HCT116 (cell line): ENCODE measurements at regions not wholly inside any gene's neighbourhood (a gene's known extent, or its start where the extent isn't known, plus 50 kb on each side); places are given as distances from the start of the nearest gene placed in this dataset.
"Not testable (repeated sequence)": the region's sequence is repeated elsewhere in the genome, so short reads cannot be mapped to it uniquely, and the experiment has no call there.

Experiments used
- ATAC-seq: fragments of 200-7000 bp; cut with Tn5 transposase; 2 replicates; pipeline ENCODE4 v1.9.1; 2020; ENCODE audit warnings: mild to moderate bottlenecking, moderate library complexity
- BruUV-seq: library from RNA; stranded (reverse); fragments of 400-500 nt; replicated peaks from 2 replicates; lab custom pipeline; 2021; lab: Mats Ljungman, UMichigan
- CTCF ChIA-PET: fragments of 300-600 bp; sonication (Branson Sonifier 250); formaldehyde crosslinking; loops from one replicate; lab custom pipeline; 2021; ENCODE audit warnings: antibody characterized with exemption; lab: Charles Lee
- POLR2A ChIA-PET: fragments of 300-600, 350-600 bp; sonication (Branson Sonifier 250); formaldehyde crosslinking; loops from one replicate; lab custom pipeline; 2021; ENCODE audit warnings: antibody characterized with exemption; lab: Charles Lee
- RAD21 ChIA-PET, 2 experiments: fragments of 300-600 bp; sonication (Branson Sonifier 250); formaldehyde crosslinking; loops; one replicate each; lab custom pipeline; 2023; ENCODE audit warnings: low total read pairs in 2 of 2; ENCODE audit not compliant: uncharacterized antibody in 2 of 2, unreplicated experiment in 2 of 2, low non-redundant PET in 1 of 2; lab: Charles Lee
- DNase-seq: peaks from one replicate; pipeline ENCODE4 v3.0.0-alpha.2; 2010; ENCODE audit warnings: low read depth, low spot score
- H2AFZ ChIP-seq: fragments of 200-600 bp; shearing (Covaris generic), sonication (generic); 2 replicates; pipeline ENCODE4 v1.6.1; 2017; ENCODE audit warnings: low read depth, mixed run types, mixed read lengths, antibody characterized with exemption, low read length; ENCODE audit not compliant: poor library complexity, severe bottlenecking
- H3K27ac ChIP-seq: 2 replicates; pipeline ENCODE4 v1.5.1; 2012; ENCODE audit warnings: low read depth, low read length
- H3K27me3 ChIP-seq: fragments of 200-600 bp; sonication (generic); 2 replicates; pipeline ENCODE4 v1.6.1; 2016; ENCODE audit warnings: mixed run types, low read length, mixed read lengths; ENCODE audit not compliant: insufficient read depth
- H3K36me3 ChIP-seq, 2 experiments: fragments of 200-500 bp in 1 of 2; fragments of 200-600 bp in 1 of 2; sonication (Bioruptor generic) in 1 of 2; sonication (generic) in 1 of 2; 2 replicates each; pipeline versions ENCODE4 v1.5.1 to v1.6.1; 2014 to 2016; ENCODE audit warnings: low read length in 2 of 2, inconsistent platforms in 1 of 2, mixed read lengths in 1 of 2, mixed run types in 1 of 2; ENCODE audit not compliant: insufficient read depth in 2 of 2, control insufficient read depth in 1 of 2
- H3K4me1 ChIP-seq, 2 experiments: fragments of 200-600 bp in 1 of 2; sonication (generic) in 1 of 2; 2 replicates each; pipeline versions ENCODE4 v1.5.1 to v1.6.1; 2012 to 2017; ENCODE audit warnings: low read length in 2 of 2, inconsistent platforms in 1 of 2, mild to moderate bottlenecking in 1 of 2, mixed read lengths in 1 of 2, mixed run types in 1 of 2, moderate library complexity in 1 of 2; ENCODE audit not compliant: insufficient read depth in 2 of 2, control insufficient read depth in 1 of 2
- H3K4me2 ChIP-seq: fragments of 200-600 bp; sonication (generic); 2 replicates; pipeline ENCODE4 v1.6.1; 2017; ENCODE audit warnings: mixed run types, low read length, mixed read lengths
- H3K4me3 ChIP-seq, 2 experiments: fragments of 200-600 bp in 1 of 2; sonication (generic) in 1 of 2; replicated peaks in 1 of 2; 2 replicates each; pipeline ENCODE4 v1.5.1; 2011 to 2016; ENCODE audit warnings: low read length in 2 of 2, control low read depth in 1 of 2, low read depth in 1 of 2, mild to moderate bottlenecking in 1 of 2, mixed read lengths in 1 of 2, mixed run types in 1 of 2
- H3K79me2 ChIP-seq: fragments of 200-600 bp; sonication (generic); 2 replicates; pipeline ENCODE4 v1.6.1; 2017; ENCODE audit warnings: mild to moderate bottlenecking, mixed run types, low read length, moderate library complexity, mixed read lengths; ENCODE audit not compliant: insufficient read depth
- H3K9ac ChIP-seq: fragments of 200-600 bp; sonication (generic); 2 replicates; pipeline ENCODE4 v1.6.1; 2016; ENCODE audit warnings: low read length, mixed read lengths
- H3K9me2 ChIP-seq: fragments of 200-600 bp; sonication (generic), shearing (Covaris generic); 2 replicates; pipeline ENCODE4 v1.6.1; 2017; ENCODE audit warnings: mixed run types, mild to moderate bottlenecking, moderate library complexity; ENCODE audit not compliant: insufficient read depth
- H3K9me3 ChIP-seq, 2 experiments: fragments of 200-500 bp in 1 of 2; fragments of 200-600 bp in 1 of 2; sonication (Bioruptor generic) in 1 of 2; sonication (generic) in 1 of 2; 2 replicates each; pipeline ENCODE4 v1.6.1; 2014 to 2017; ENCODE audit warnings: low read length in 2 of 2, mixed read lengths in 2 of 2, inconsistent platforms in 1 of 2, low read depth in 1 of 2, mild to moderate bottlenecking in 1 of 2, mixed run types in 1 of 2, moderate library complexity in 1 of 2; ENCODE audit not compliant: control insufficient read depth in 1 of 2, insufficient read depth in 1 of 2
- H4K20me1 ChIP-seq: fragments of 200-600 bp; sonication (generic), shearing (Covaris generic); 2 replicates; pipeline ENCODE4 v1.6.1; 2017; ENCODE audit warnings: mixed run types, mild to moderate bottlenecking, moderate library complexity; ENCODE audit not compliant: insufficient read depth
- ATF3 ChIP-seq: IDR thresholded peaks from 2 replicates; pipeline ENCODE4 v1.6.1; 2012
- CBX3 ChIP-seq: IDR thresholded peaks from 2 replicates; pipeline ENCODE4 v1.6.1; 2012; ENCODE audit warnings: low read depth
- CTCF ChIP-seq, 3 experiments: fragments of 200-600 bp in 1 of 3; sonication (generic) in 1 of 3; IDR thresholded peaks in 2 of 3; conservative IDR thresholded peaks in 1 of 3; 2 replicates each; pipeline ENCODE4 v1.5.1; 2012 to 2017; ENCODE audit warnings: low read depth in 2 of 3, low read length in 2 of 3, antibody characterized with exemption in 1 of 3, borderline replicate concordance in 1 of 3, control low read depth in 1 of 3, mild to moderate bottlenecking in 1 of 3, mixed read lengths in 1 of 3, mixed run types in 1 of 3, moderate library complexity in 1 of 3; ENCODE audit not compliant: insufficient read depth in 1 of 3
- ELF1 ChIP-seq: IDR thresholded peaks from 2 replicates; pipeline ENCODE4 v1.6.1; 2012; ENCODE audit warnings: low read depth, borderline replicate concordance
- EZH2 ChIP-seq: fragments of 200-600 bp; sonication (generic); IDR thresholded peaks from 2 replicates; pipeline ENCODE4 v1.6.1; 2017; ENCODE audit warnings: antibody characterized with exemption, mixed run types
- EZH2phosphoT487 ChIP-seq: fragments of 200-600 bp; IDR thresholded peaks from 2 replicates; pipeline ENCODE4 v1.6.1; 2018; ENCODE audit warnings: antibody characterized with exemption, borderline replicate concordance
- POLR2A ChIP-seq: IDR thresholded peaks from 2 replicates; pipeline ENCODE4 v1.7.0; 2011; ENCODE audit warnings: borderline replicate concordance; ENCODE audit not compliant: insufficient read depth, insufficient read length; ENCODE audit errors: extremely low read depth
- SP1 ChIP-seq: IDR thresholded peaks from 2 replicates; pipeline ENCODE4 v1.6.1; 2012; ENCODE audit warnings: low read depth
- TCF7L2 ChIP-seq: IDR thresholded peaks from 2 replicates; pipeline ENCODE4 v1.7.0; 2011; ENCODE audit warnings: borderline replicate concordance, inconsistent platforms; ENCODE audit not compliant: insufficient read depth, insufficient read length; ENCODE audit errors: extremely low read depth
- ZBTB33 ChIP-seq: IDR thresholded peaks from 2 replicates; pipeline ENCODE4 v1.6.1; 2011; ENCODE audit warnings: mild to moderate bottlenecking, low read length, moderate library complexity; ENCODE audit not compliant: insufficient replicate concordance; ENCODE audit errors: extremely low read depth
- ZFX ChIP-seq: fragments of 450-650 bp; IDR thresholded peaks from 2 replicates; pipeline ENCODE4 v1.6.1; 2017
- ZNF274 ChIP-seq: fragments of 200-500 bp; sonication (Bioruptor generic); IDR thresholded peaks from 2 replicates; pipeline ENCODE4 v1.6.1; 2014; ENCODE audit warnings: mild to moderate bottlenecking, low read depth, low read length, inconsistent platforms
- intact Hi-C: fragments of 100-400 bp; cut with micrococcal nuclease; formaldehyde crosslinking; loops from 2 replicates; pipeline ENCODE4 v1.10.0; 2022
- TF ChIP-seq, protein P1 (sequence below): IDR thresholded peaks from 2 replicates; pipeline ENCODE4 v1.6.1; 2012
- TF ChIP-seq, protein P2 (sequence below): IDR thresholded peaks from 2 replicates; pipeline ENCODE4 v1.6.1; 2012; ENCODE audit warnings: low read depth

DNA sequence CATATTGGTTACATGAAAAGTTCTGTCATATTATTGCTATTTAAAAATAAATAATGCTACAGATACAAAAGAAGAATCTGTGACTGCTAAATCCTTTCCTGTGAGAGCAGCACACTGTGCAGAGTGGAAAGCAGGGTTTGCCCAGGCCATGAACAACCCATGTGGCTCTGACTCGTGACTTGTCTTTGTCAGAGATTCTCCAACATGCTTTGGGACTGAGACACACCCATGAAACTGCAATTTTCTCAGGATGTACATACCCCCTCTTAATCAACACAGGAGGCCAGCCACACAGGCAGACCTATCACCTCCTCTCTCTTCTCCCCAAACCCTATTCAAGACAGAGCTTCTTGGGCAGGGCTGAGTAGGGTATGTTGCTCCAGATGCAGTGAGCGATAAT, 96.8 kb upstream of the NTF3 start:
- no peaks in the 10 kb centered on the region for H3K27me3 ChIP-seq
- no peak overlapping the region for H3K4me3 ChIP-seq
- peaks cover 0 to 5% of the 10 kb centered on the region in 2 experiments; a peak in 2 of 4 replicates for H3K4me1 ChIP-seq
- H2AFZ ChIP-seq = no peak overlapping the region
- ChIA-PET CTCF (no interaction called here), POLR2A (no interaction called here), RAD21 (no interaction called here)
- DNase-seq (no peak), ATAC-seq (no peak)
- H3K9me3 ChIP-seq = no peaks in the 10 kb centered on the region
- no peak overlapping the region for H3K9ac ChIP-seq
- H3K9me2 ChIP-seq = no peaks in the 10 kb centered on the region
- no peaks in the 10 kb centered on the region for H3K79me2 ChIP-seq
- no peaks in the 10 kb centered on the region for H4K20me1 ChIP-seq
- TF ChIP-seq ELF1 (no peak), TCF7L2 (no peak), ZBTB33 (no peak), EZH2phosphoT487 (no peak), ZFX (no peak), POLR2A (no peak), SP1 (no peak), CBX3 (no peak), CTCF (IDR thresholded peaks at IDR 0.05 in 2 of 3, conservative IDR thresholded peaks at IDR 0.05 in 1 of 3; ENCODE audit: borderline replicate concordance in 1 of 3, insufficient read depth in 1 of 3, low read depth in 2 of 3, low read length in 2 of 3) (no peak), ATF3 (no peak), ZNF274 (no peak), EZH2 (no peak)
- TF ChIP-seq, protein P1, sequence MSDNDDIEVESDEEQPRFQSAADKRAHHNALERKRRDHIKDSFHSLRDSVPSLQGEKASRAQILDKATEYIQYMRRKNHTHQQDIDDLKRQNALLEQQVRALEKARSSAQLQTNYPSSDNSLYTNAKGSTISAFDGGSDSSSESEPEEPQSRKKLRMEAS = no peak
- TF ChIP-seq, protein P2, sequence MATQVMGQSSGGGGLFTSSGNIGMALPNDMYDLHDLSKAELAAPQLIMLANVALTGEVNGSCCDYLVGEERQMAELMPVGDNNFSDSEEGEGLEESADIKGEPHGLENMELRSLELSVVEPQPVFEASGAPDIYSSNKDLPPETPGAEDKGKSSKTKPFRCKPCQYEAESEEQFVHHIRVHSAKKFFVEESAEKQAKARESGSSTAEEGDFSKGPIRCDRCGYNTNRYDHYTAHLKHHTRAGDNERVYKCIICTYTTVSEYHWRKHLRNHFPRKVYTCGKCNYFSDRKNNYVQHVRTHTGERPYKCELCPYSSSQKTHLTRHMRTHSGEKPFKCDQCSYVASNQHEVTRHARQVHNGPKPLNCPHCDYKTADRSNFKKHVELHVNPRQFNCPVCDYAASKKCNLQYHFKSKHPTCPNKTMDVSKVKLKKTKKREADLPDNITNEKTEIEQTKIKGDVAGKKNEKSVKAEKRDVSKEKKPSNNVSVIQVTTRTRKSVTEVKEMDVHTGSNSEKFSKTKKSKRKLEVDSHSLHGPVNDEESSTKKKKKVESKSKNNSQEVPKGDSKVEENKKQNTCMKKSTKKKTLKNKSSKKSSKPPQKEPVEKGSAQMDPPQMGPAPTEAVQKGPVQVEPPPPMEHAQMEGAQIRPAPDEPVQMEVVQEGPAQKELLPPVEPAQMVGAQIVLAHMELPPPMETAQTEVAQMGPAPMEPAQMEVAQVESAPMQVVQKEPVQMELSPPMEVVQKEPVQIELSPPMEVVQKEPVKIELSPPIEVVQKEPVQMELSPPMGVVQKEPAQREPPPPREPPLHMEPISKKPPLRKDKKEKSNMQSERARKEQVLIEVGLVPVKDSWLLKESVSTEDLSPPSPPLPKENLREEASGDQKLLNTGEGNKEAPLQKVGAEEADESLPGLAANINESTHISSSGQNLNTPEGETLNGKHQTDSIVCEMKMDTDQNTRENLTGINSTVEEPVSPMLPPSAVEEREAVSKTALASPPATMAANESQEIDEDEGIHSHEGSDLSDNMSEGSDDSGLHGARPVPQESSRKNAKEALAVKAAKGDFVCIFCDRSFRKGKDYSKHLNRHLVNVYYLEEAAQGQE = no peak
- H3K27ac ChIP-seq = no peak overlapping the region
- intact Hi-C loops = no loop called here
- no peak overlapping the region for H3K4me2 ChIP-seq
- BruUV-seq = no TSS peak
- no peaks in the 10 kb centered on the region for H3K36me3 ChIP-seq

GRCh38 chr12:5341086-5341485, 90.8 kb upstream of the NTF3 start:
- BruUV-seq, H3K9me2 ChIP-seq, H3K79me2 ChIP-seq, H4K20me1 ChIP-seq, DNase-seq, H3K4me2 ChIP-seq, H2AFZ ChIP-seq, RAD21 ChIA-PET, POLR2A ChIA-PET, H3K27ac ChIP-seq, CTCF ChIA-PET, H3K4me3 ChIP-seq, H3K4me1 ChIP-seq, H3K36me3 ChIP-seq, ATAC-seq, H3K9me3 ChIP-seq, H3K27me3 ChIP-seq, H3K9ac ChIP-seq, intact Hi-C loops: not testable (repeated sequence)
